ENCODE measurements at regions not wholly inside any gene's neighbourhood (a gene's known extent, or its start where the extent isn't known, plus 50 kb on each side); places are given as distances from the start of the nearest gene placed in this dataset.
A peak's percentile ranks its signal among the peaks of the same experiment; 100 is the strongest.

DNA sequence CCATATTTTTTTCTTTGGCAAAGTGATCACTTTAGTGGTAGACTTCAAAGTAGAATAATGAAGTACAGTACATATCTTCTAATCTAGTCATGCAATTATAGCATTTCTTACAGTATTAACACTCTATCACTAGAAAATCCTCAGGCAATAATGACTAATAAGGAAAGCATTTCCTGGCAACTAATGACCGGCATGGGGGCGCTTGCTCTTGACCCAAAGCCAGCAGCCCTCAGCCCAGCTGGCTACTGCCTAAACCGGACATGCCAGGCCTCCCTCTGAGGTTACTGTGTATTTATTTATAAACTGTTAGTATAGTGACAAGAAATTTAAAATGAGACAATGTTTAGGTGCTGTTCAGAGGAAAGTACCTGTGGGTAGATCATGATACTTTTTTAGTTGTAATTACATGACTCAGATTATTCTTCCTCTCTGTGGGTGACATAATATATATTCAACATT is 633.8 kb downstream of the PTPRC start:
- 23 to 28% methylated on average over 3 of the region's 3 CpGs for WGBS, 2 donors
- H3K36me3 ChIP-seq = no peaks in the 10 kb centered on the region
- H3K9me3 ChIP-seq = no peaks in the 10 kb centered on the region
- H3K27ac ChIP-seq = peak overlapping the region in 1 of 4 donors; percentile 4
- H3K4me3 ChIP-seq = no peak overlapping the region
- ATAC-seq (ENCODE audit: low FRiP score in 2 of 2) (peak; percentile 63 to 87), DNase-seq (peak in 1 of 2 donors; percentile 61)
- peaks cover 0 to 11% (median 7%) of the 10 kb centered on the region in 4 donors for H3K4me1 ChIP-seq
- H3K27me3 ChIP-seq = no peaks in the 10 kb centered on the region
- TF ChIP-seq POLR2AphosphoS5 (IDR thresholded peaks at IDR 0.05) (peak in 1 of 2 donors; percentile 9), POLR2A (IDR thresholded peaks at IDR 0.05) (no peak), EP300 (IDR thresholded peaks at IDR 0.05) (peak in 1 of 4 donors; percentile 6)
- TF ChIP-seq, protein P1, sequence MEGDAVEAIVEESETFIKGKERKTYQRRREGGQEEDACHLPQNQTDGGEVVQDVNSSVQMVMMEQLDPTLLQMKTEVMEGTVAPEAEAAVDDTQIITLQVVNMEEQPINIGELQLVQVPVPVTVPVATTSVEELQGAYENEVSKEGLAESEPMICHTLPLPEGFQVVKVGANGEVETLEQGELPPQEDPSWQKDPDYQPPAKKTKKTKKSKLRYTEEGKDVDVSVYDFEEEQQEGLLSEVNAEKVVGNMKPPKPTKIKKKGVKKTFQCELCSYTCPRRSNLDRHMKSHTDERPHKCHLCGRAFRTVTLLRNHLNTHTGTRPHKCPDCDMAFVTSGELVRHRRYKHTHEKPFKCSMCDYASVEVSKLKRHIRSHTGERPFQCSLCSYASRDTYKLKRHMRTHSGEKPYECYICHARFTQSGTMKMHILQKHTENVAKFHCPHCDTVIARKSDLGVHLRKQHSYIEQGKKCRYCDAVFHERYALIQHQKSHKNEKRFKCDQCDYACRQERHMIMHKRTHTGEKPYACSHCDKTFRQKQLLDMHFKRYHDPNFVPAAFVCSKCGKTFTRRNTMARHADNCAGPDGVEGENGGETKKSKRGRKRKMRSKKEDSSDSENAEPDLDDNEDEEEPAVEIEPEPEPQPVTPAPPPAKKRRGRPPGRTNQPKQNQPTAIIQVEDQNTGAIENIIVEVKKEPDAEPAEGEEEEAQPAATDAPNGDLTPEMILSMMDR (IDR thresholded peaks at IDR 0.05) = no peak

DNA sequence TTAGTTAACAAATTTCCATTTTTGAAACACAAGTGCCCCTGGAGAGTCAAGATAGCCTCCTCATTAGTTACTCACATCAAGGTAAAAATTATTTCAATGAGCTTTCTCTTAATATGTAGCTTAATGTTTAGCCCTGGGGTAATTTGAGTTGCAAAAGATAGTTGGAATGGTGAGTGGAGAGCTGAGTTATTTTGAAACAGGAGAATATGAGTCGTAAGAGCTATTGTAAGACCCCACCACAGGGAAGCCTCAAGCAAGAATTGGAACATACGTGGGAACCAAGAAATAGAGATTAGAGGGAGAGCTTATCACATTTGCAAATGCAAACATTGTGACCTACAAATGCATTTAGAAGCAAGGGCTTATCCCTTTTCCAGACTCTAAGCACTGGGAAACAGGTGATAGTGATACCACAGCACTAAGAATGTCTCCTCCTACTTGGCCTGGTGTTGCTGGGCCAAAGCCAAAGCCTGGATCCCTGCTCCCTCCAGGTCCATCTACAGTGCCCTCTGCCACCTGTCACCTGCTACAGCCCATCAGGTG is 635.1 kb downstream of the PTPRC start:
- Histone ChIP-seq H3K9me3 (no peaks in the 10 kb centered on the region), H3K27me3 (no peaks in the 10 kb centered on the region), H3K4me1 (peaks cover 0 to 11% (median 7%) of the 10 kb centered on the region in 4 donors), H3K4me3 (no peak overlapping the region), H3K36me3 (no peaks in the 10 kb centered on the region), H3K27ac (no peak overlapping the region)
- 43 to 65% methylated on average over 2 of the region's 2 CpGs for whole genome bisulfite sequencing, 2 donors
- no peak for DNase-seq
- no peak for ATAC-seq (ENCODE audit: low FRiP score in 2 of 2)
- TF ChIP-seq POLR2AphosphoS5 (IDR thresholded peaks at IDR 0.05) (no peak), POLR2A (IDR thresholded peaks at IDR 0.05) (no peak), EP300 (IDR thresholded peaks at IDR 0.05) (no peak)
- TF ChIP-seq, protein P1 (IDR thresholded peaks at IDR 0.05) = no peak

DNA sequence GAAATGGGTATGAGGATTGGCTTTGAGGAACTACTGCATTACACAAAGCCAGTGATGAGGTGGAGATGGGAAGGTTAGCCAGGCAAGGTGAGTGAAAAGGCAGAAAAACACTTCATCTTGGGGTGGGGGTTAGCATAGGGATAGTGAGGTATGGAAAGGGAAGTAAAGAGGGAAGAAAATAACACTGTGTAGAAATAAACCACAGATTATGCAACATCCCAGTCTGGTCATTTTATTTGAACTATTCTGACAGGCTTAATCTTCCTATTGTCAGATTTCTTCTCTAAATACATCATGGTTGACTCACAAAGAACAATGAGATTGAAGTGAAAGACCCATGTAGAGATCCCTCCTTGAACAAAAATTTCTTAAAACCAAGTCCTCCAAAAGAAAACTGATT is 640.2 kb downstream of the PTPRC start:
- no peak for DNase-seq
- TF ChIP-seq POLR2AphosphoS5 (IDR thresholded peaks at IDR 0.05) = no peak
- no peak for TF ChIP-seq POLR2A (IDR thresholded peaks at IDR 0.05)
- TF ChIP-seq, protein P1 (IDR thresholded peaks at IDR 0.05) = no peak
- TF ChIP-seq EP300 (IDR thresholded peaks at IDR 0.05) = no peak
- Histone ChIP-seq H3K4me1 (peaks cover 0 to under 1% (median 0%) of the 10 kb centered on the region in 4 donors), H3K36me3 (no peaks in the 10 kb centered on the region), H3K27me3 (no peaks in the 10 kb centered on the region), H3K27ac (no peak overlapping the region), H3K9me3 (no peaks in the 10 kb centered on the region), H3K4me3 (no peak overlapping the region)
- no peak for ATAC-seq (ENCODE audit: low FRiP score in 2 of 2)

DNA sequence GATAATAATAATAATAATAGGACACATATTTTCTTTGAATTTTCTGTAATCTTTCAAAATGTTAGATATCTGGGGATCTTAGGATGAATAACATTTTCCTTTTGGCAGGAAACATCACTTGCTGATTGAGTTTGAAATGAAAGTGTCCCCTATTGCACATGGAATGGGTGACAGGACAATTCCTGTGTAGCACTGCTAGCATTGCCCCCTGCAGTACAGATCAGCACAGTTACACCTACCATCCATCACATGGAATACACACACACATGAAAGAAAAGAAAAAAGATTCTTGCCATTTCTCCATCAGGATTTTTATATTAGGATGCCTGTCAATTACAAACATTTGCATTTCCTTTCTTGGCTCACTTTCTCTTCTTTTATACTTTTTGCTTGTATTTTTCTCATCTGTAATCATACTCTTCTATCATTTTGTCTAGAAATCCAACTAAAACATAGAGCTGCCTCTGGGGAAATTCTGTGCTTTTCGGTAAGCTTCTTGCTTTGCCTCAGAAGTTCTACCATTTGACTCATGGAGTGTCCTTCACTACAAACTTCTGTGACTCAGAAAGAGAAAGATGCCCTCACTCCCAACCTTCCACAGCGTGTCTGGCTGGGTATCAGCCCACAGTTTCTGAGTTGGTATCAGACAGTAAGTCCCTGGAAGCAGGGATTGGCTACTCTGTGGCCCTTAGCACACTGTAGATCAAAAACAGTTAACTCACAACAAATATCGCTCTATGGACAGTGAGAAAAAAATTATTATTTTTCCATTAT is 641.2 kb downstream of the PTPRC start:
- no peak for ATAC-seq (ENCODE audit: low FRiP score in 2 of 2)
- TF ChIP-seq POLR2A (IDR thresholded peaks at IDR 0.05) = no peak
- no peak for TF ChIP-seq EP300 (IDR thresholded peaks at IDR 0.05)
- TF ChIP-seq POLR2AphosphoS5 (IDR thresholded peaks at IDR 0.05) = no peak
- TF ChIP-seq, protein P1 (IDR thresholded peaks at IDR 0.05) = no peak

More for the DNA sequence above, 641.2 kb downstream of the PTPRC start:
- no peak for DNase-seq
- no peak overlapping the region for H3K4me3 ChIP-seq
- no peaks in the 10 kb centered on the region for H3K4me1 ChIP-seq
- H3K27me3 ChIP-seq = no peaks in the 10 kb centered on the region
- H3K9me3 ChIP-seq = no peaks in the 10 kb centered on the region
- H3K27ac ChIP-seq = no peak overlapping the region
- WGBS, 2 donors = 87 to 90% methylated on average over 3 of the region's 3 CpGs
- H3K36me3 ChIP-seq = no peaks in the 10 kb centered on the region

All from upper lobe of left lung (tissue), 6 donors.